Left lung (tissue), 4 donors: ENCODE measurements at regions not wholly inside any gene's neighbourhood (a gene's known extent, or its start where the extent isn't known, plus 50 kb on each side); places are given as distances from the start of the nearest gene placed in this dataset.

Experiments
- ATAC-seq: fragments of 200-7000 bp; cut with Tn5 transposase; one replicate; pipeline ENCODE4 v1.9.1; 2020; ENCODE audit warnings: moderate library complexity
- DNase-seq, 4 donors: peaks; one replicate each; pipeline ENCODE4 v3.0.0-alpha.2; 2013 to 2020
- H3K27ac ChIP-seq, 2 donors: fragments of 200-600 bp; sonication (generic) in 1 of 2; one replicate each; pipeline versions ENCODE4 v1.5.0 to v1.8.0; 2020 to 2021
- H3K27me3 ChIP-seq, 2 donors: fragments of 200-600 bp; sonication (generic) in 1 of 2; one replicate each; pipeline versions ENCODE4 v1.5.0 to v1.8.0; 2020 to 2021
- H3K36me3 ChIP-seq, 2 donors: fragments of 200-600 bp; sonication (generic) in 1 of 2; one replicate each; pipeline versions ENCODE4 v1.5.0 to v1.8.0; 2020 to 2021
- H3K4me1 ChIP-seq, 2 donors: fragments of 200-600 bp; one replicate each; pipeline ENCODE4 v1.8.0; 2021
- H3K4me3 ChIP-seq, 2 donors: fragments of 200-600 bp; sonication (generic) in 1 of 2; one replicate each; pipeline versions ENCODE4 v1.5.0 to v1.8.0; 2020 to 2021; ENCODE audit warnings: mild to moderate bottlenecking in 1 of 2
- H3K9me3 ChIP-seq, 2 donors: fragments of 200-600 bp; sonication (generic) in 1 of 2; one replicate each; pipeline versions ENCODE4 v1.5.0 to v1.8.0; 2020 to 2021
- intact Hi-C, 2 donors: fragments of 100-400 bp; cut with DNase I; formaldehyde crosslinking; loops; one replicate each; pipeline versions ENCODE4 v1.11.2 to v1.14.2; 2022
- TF ChIP-seq, protein P1 (sequence below), 2 donors: fragments of 200-600 bp; sonication (generic) in 1 of 2; IDR thresholded peaks; one replicate each; pipeline versions ENCODE4 v1.5.0 to v1.8.0; 2021; ENCODE audit warnings: antibody characterized with exemption in 2 of 2
- donor health status: DM: no; HTN: yes; CAD: no.
- donor health status: DM: no; HTN: no; CAD: no.

DNA sequence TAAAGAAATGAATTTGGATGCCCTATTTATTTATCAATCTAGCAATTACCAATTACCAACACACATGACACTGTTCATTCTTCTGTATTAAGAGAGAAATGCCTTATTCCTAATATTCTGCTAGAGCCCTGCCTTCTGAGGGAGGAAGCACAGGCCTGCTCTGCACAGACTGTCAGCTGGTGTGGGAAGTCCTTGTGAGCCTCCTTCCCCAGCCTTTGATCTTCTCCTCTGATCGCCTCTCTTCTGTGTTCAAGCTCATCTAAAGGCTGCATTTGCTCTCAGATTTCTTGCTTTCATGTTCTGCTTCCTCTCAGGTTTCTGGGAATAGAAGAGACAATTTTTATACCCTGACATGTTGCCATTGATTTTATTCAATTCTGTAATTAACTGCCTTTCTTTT, 290.6 kb upstream of the UMPS start:
- Histone ChIP-seq H3K27me3 (no peaks in the 10 kb centered on the region), H3K36me3 (no peaks in the 10 kb centered on the region), H3K4me3 (no peak overlapping the region), H3K9me3 (no peaks in the 10 kb centered on the region), H3K4me1 (no peaks in the 10 kb centered on the region), H3K27ac (no peak overlapping the region)
- DNase-seq (no peak), ATAC-seq (no peak)
- intact Hi-C loops = no loop called here
- TF ChIP-seq, protein P1, sequence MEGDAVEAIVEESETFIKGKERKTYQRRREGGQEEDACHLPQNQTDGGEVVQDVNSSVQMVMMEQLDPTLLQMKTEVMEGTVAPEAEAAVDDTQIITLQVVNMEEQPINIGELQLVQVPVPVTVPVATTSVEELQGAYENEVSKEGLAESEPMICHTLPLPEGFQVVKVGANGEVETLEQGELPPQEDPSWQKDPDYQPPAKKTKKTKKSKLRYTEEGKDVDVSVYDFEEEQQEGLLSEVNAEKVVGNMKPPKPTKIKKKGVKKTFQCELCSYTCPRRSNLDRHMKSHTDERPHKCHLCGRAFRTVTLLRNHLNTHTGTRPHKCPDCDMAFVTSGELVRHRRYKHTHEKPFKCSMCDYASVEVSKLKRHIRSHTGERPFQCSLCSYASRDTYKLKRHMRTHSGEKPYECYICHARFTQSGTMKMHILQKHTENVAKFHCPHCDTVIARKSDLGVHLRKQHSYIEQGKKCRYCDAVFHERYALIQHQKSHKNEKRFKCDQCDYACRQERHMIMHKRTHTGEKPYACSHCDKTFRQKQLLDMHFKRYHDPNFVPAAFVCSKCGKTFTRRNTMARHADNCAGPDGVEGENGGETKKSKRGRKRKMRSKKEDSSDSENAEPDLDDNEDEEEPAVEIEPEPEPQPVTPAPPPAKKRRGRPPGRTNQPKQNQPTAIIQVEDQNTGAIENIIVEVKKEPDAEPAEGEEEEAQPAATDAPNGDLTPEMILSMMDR (IDR thresholded peaks at IDR 0.05) = no peak

DNA sequence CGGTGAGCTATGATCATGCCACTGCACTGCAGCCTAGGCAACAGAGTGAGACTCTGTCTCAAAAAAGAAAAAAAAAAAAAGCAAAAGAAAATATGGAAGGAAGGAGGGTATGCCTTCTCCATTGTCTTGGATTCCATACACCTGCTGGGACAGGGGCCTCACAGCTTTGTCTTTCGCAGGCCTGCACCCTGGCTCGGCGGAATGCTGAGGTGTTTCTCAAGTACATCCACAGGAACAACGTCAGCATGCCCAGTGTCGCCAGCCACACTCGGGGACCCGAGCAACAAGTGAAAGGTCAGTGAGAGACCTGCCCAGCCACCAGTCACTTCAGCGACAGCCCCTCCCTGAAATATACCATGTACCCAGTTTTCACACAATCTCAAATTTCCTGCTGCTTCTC, 288.5 kb upstream of the UMPS start:
- no peak overlapping the region for H3K4me3 ChIP-seq
- peaks cover 0 to 5% of the 10 kb centered on the region in 2 donors for H3K36me3 ChIP-seq
- no peak overlapping the region for H3K27ac ChIP-seq
- no peaks in the 10 kb centered on the region for H3K9me3 ChIP-seq
- no peaks in the 10 kb centered on the region for H3K4me1 ChIP-seq
- TF ChIP-seq, protein P1 (IDR thresholded peaks at IDR 0.05) = no peak
- H3K27me3 ChIP-seq = no peaks in the 10 kb centered on the region
- ATAC-seq (no peak), DNase-seq (peak in 1 of 4 donors; percentile 57)
- intact Hi-C loops = no loop called here

DNA sequence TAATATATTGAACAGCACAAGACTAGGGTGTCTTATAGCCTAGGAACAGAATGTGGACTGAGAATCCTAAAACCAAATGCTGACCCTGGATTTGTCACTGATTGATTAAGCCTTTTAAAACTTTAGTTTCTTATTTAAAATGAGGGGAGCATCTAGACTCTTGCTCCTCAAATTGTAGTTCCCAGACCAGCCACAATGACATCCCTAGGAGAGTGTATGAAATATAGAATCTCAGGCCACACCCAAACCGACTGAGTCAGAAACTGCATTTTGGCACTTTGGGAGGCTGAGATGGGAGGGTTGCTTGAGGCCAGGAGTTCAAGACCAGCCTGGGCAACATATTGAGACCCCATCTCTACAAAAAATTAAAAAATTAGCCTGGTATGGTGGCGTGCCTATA, 287.8 kb upstream of the UMPS start:
- Histone ChIP-seq H3K27me3 (no peaks in the 10 kb centered on the region), H3K9me3 (no peaks in the 10 kb centered on the region), H3K4me1 (no peaks in the 10 kb centered on the region), H3K36me3 (peaks cover 0 to 5% of the 10 kb centered on the region in 2 donors), H3K27ac (no peak overlapping the region), H3K4me3 (no peak overlapping the region)
- DNase-seq = no peak
- TF ChIP-seq, protein P1 (IDR thresholded peaks at IDR 0.05) = no peak
- intact Hi-C loops = no loop called here
- no peak for ATAC-seq

DNA sequence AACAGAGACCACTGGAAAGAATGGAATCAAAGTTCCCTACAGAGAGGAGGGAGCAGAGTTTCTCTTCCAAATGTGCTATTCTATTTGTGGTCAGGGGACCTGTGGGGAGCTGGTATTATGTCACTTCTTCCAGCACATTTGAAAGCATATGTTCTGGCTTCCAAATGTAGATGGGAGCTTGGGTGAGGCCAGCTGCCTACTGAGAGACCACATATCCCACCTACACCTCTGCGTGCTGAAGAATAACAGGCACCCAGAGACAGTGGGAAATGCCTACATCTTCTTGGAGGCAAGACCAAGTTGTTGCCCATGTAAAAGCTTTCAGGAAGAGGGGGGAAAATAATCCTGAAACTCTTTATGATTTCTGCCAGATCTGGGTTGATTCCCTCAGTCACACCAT, 286.8 kb upstream of the UMPS start:
- H3K4me1 ChIP-seq = no peaks in the 10 kb centered on the region
- H3K9me3 ChIP-seq = no peaks in the 10 kb centered on the region
- no peak overlapping the region for H3K27ac ChIP-seq
- TF ChIP-seq, protein P1 (IDR thresholded peaks at IDR 0.05) = no peak
- ATAC-seq (no peak), DNase-seq (no peak)
- intact Hi-C loops = no loop called here
- H3K27me3 ChIP-seq = no peaks in the 10 kb centered on the region
- peaks cover 0 to 5% of the 10 kb centered on the region in 2 donors for H3K36me3 ChIP-seq
- H3K4me3 ChIP-seq = no peak overlapping the region

DNA sequence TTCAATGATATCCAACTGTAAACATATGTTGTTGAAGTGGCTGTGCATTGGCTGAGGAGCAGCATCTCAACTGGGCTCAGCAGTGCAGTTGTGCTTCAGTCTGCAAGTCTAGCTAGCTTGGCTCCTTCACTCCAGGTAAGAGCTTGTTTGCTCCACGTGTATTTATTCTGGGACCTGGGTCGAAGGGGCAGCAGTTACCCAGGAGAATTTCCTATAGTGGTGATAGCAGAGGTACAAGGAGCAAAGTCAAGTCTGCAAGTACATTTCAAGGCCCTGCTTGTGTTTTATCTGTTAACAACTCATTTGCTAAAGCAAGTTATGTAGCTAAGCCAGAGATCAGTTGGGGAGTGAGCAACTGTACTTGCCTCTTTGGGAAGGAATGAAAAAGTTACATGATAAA, 286.2 kb upstream of the UMPS start:
- intact Hi-C loops = no loop called here
- TF ChIP-seq, protein P1 (IDR thresholded peaks at IDR 0.05) = no peak
- Histone ChIP-seq H3K27me3 (no peaks in the 10 kb centered on the region), H3K4me3 (no peak overlapping the region), H3K4me1 (no peaks in the 10 kb centered on the region), H3K9me3 (no peaks in the 10 kb centered on the region), H3K36me3 (peaks cover 0 to 5% of the 10 kb centered on the region in 2 donors), H3K27ac (no peak overlapping the region)
- ATAC-seq (no peak), DNase-seq (no peak)
